ENCODE measurements at regions not wholly inside any gene's neighbourhood (a gene's known extent, or its start where the extent isn't known, plus 50 kb on each side); places are given as distances from the start of the nearest gene placed in this dataset.

GRCh38 chr11:115792903-115793302 is 288.7 kb upstream of the CADM1 start:
- no peak for TF ChIP-seq CTCF (IDR thresholded peaks at IDR 0.05)
- no peak for DNase-seq (ENCODE audit: low spot score in 2 of 2)
- no peaks in the 10 kb centered on the region for H3K9me3 ChIP-seq

DNA sequence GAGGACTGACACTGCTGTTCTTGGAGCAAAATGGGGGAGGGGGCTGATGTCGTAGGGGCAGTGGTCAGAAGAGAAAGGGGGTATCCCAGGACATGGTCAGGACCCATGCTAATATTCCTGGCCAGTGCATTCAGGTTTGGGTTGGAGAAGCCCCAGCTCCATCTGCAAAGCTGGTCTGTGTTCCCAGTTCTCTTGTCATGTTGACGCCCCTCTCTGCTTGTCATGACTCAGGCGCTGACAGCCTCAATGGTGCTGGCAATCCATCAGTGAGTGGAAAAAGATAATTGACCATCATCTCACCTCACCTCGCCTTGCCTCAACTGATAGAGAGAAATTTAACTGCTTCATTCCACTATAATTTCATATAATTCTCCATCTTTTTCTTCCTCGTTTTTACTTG is 283.1 kb upstream of the CADM1 start:
- intact Hi-C loops (cut with DNase I): no loop called here
- no peak for DNase-seq (ENCODE audit: low spot score in 2 of 2)
- no peaks in the 10 kb centered on the region for H3K36me3 ChIP-seq

More at GRCh38 chr11:115792903-115793302, 288.7 kb upstream of the CADM1 start:
- no peaks in the 10 kb centered on the region for H3K4me1 ChIP-seq
- H3K27ac ChIP-seq: no peak overlapping the region
- intact Hi-C loops (cut with DNase I): no loop called here
- H3K27me3 ChIP-seq: no peaks in the 10 kb centered on the region
- H3K4me3 ChIP-seq: no peak overlapping the region
- no peaks in the 10 kb centered on the region for H3K36me3 ChIP-seq

GRCh38 chr11:115784796-115785521 is 280.7 kb upstream of the CADM1 start:
- no peak for TF ChIP-seq CTCF (IDR thresholded peaks at IDR 0.05)
- H3K4me1 ChIP-seq: no peaks in the 10 kb centered on the region
- no peak for DNase-seq (ENCODE audit: low spot score in 2 of 2)
- H3K36me3 ChIP-seq: no peaks in the 10 kb centered on the region
- H3K27ac ChIP-seq: no peak overlapping the region
- H3K9me3 ChIP-seq: no peaks in the 10 kb centered on the region
- intact Hi-C loops (cut with DNase I): no loop called here
- H3K27me3 ChIP-seq: no peaks in the 10 kb centered on the region
- no peak overlapping the region for H3K4me3 ChIP-seq

More for the DNA sequence above, 283.1 kb upstream of the CADM1 start:
- H3K9me3 ChIP-seq: no peaks in the 10 kb centered on the region
- H3K27me3 ChIP-seq: no peaks in the 10 kb centered on the region
- TF ChIP-seq CTCF (IDR thresholded peaks at IDR 0.05): no peak
- no peak overlapping the region for H3K4me3 ChIP-seq
- H3K4me1 ChIP-seq: no peaks in the 10 kb centered on the region
- no peak overlapping the region for H3K27ac ChIP-seq

DNA sequence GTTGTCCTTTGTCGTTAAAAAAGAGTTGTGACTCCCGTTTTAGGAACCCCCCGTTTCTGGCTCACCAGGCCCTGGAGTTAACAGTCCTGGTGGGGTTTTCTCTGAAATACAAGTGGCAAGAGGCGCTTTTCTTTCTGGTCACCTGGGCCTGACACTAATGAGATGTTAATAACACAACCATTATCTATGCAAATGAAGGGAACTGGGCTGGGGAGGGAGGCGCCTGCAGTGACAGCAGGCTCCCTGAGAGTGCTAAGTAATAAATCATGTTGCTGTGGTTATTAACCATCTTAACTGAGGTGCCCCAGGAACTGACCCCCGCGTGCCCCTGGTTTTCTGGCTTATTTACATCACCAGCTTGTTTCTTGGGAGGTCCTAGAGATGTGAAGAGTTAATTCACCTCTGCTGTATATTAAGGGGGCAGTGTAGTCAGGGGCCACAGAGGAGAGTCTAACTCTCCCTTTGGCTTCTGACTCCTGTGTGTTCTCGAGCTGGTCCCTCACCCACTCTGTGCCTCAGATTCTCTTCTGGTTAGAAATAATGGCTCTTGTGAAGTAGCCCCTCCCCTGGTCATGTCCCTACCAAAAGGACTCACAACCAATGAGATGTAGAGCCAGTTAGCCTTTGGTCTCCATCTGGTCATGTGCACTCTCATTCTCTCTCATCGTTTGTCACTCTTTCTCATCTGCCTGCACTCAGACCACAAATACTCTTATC is 276.6 kb upstream of the CADM1 start:
- TF ChIP-seq CTCF (IDR thresholded peaks at IDR 0.05): no peak
- no peaks in the 10 kb centered on the region for H3K36me3 ChIP-seq
- intact Hi-C loops (cut with DNase I): no loop called here
- no peak overlapping the region for H3K27ac ChIP-seq
- no peak overlapping the region for H3K4me3 ChIP-seq
- DNase-seq (ENCODE audit: low spot score in 2 of 2): no peak
- H3K9me3 ChIP-seq: no peaks in the 10 kb centered on the region
- no peaks in the 10 kb centered on the region for H3K27me3 ChIP-seq
- no peaks in the 10 kb centered on the region for H3K4me1 ChIP-seq

GRCh38 chr11:115778928-115779650 is 274.9 kb upstream of the CADM1 start:
- H3K27ac ChIP-seq: no peak overlapping the region
- no peak for DNase-seq (ENCODE audit: low spot score in 2 of 2)
- no peak for TF ChIP-seq CTCF (IDR thresholded peaks at IDR 0.05)
- H3K9me3 ChIP-seq: no peaks in the 10 kb centered on the region
- H3K4me1 ChIP-seq: no peaks in the 10 kb centered on the region
- intact Hi-C loops (cut with DNase I): no loop called here
- no peaks in the 10 kb centered on the region for H3K27me3 ChIP-seq
- H3K36me3 ChIP-seq: no peaks in the 10 kb centered on the region
- no peak overlapping the region for H3K4me3 ChIP-seq
